ENCODE measurements at regions not wholly inside any gene's neighbourhood (a gene's known extent, or its start where the extent isn't known, plus 50 kb on each side); places are given as distances from the start of the nearest gene placed in this dataset.

DNA sequence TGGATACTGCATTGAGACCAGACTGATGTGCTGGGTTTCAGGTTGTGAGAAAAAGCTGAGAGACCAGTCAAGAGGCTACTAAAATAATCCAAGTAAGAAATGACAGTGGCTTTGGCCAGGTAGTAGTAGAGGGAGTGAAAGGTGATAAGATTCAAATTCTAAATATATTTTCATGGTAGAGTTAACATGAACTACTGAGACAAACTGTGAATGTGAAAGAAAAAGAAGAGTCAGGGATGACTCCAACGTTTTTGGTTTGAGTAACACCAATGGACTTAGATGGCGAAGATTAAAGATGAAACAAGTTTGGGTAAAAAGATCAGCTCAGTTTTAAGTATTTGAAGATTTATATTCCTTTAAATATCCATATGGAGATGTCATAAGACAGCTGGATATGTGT, 209.4 kb downstream of the ZEB2 start (continued):
- TF ChIP-seq, protein P1, sequence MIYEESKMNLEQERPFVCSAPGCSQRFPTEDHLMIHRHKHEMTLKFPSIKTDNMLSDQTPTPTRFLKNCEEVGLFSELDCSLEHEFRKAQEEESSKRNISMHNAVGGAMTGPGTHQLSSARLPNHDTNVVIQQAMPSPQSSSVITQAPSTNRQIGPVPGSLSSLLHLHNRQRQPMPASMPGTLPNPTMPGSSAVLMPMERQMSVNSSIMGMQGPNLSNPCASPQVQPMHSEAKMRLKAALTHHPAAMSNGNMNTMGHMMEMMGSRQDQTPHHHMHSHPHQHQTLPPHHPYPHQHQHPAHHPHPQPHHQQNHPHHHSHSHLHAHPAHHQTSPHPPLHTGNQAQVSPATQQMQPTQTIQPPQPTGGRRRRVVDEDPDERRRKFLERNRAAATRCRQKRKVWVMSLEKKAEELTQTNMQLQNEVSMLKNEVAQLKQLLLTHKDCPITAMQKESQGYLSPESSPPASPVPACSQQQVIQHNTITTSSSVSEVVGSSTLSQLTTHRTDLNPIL (CRISPR knock-in tag; IDR thresholded peaks at IDR 0.05; ENCODE audit: low read depth) = no peak

DNA sequence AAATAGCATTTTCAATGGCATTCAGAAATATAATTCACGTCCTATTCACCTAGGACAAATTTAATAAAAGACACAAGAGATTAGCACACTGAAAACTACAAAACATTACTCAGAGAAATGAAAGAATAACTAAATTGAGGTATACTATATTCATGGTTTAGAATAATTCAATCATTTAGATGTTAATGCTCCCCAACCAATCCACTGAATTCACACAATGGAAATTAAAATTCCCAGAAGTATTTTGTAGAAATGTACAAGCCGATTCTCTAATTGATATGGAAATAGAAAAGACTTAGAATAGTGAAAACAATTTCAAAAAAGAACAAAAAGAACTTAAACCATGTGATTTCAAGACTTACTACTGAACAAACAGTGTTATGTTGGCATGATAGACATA, 212.2 kb downstream of the ZEB2 start:
- no peak for ATAC-seq
- no peak for TF ChIP-seq ZNF8 (CRISPR knock-in tag; IDR thresholded peaks at IDR 0.05)
- no peak for TF ChIP-seq PPARA (CRISPR knock-in tag; IDR thresholded peaks at IDR 0.05; ENCODE audit: borderline replicate concordance)
- TF ChIP-seq TCF4 (CRISPR knock-in tag; IDR thresholded peaks at IDR 0.05; ENCODE audit: borderline replicate concordance) = no peak
- TF ChIP-seq, protein P2, sequence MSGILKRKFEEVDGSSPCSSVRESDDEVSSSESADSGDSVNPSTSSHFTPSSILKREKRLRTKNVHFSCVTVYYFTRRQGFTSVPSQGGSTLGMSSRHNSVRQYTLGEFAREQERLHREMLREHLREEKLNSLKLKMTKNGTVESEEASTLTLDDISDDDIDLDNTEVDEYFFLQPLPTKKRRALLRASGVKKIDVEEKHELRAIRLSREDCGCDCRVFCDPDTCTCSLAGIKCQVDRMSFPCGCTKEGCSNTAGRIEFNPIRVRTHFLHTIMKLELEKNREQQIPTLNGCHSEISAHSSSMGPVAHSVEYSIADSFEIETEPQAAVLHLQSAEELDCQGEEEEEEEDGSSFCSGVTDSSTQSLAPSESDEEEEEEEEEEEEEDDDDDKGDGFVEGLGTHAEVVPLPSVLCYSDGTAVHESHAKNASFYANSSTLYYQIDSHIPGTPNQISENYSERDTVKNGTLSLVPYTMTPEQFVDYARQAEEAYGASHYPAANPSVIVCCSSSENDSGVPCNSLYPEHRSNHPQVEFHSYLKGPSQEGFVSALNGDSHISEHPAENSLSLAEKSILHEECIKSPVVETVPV (CRISPR knock-in tag; IDR thresholded peaks at IDR 0.05) = no peak
- TF ChIP-seq ESRRG (CRISPR knock-in tag; IDR thresholded peaks at IDR 0.05) = no peak
- TF ChIP-seq ARNTL (CRISPR knock-in tag; IDR thresholded peaks at IDR 0.05; ENCODE audit: borderline replicate concordance, low read depth) = no peak
- TF ChIP-seq, protein P3, sequence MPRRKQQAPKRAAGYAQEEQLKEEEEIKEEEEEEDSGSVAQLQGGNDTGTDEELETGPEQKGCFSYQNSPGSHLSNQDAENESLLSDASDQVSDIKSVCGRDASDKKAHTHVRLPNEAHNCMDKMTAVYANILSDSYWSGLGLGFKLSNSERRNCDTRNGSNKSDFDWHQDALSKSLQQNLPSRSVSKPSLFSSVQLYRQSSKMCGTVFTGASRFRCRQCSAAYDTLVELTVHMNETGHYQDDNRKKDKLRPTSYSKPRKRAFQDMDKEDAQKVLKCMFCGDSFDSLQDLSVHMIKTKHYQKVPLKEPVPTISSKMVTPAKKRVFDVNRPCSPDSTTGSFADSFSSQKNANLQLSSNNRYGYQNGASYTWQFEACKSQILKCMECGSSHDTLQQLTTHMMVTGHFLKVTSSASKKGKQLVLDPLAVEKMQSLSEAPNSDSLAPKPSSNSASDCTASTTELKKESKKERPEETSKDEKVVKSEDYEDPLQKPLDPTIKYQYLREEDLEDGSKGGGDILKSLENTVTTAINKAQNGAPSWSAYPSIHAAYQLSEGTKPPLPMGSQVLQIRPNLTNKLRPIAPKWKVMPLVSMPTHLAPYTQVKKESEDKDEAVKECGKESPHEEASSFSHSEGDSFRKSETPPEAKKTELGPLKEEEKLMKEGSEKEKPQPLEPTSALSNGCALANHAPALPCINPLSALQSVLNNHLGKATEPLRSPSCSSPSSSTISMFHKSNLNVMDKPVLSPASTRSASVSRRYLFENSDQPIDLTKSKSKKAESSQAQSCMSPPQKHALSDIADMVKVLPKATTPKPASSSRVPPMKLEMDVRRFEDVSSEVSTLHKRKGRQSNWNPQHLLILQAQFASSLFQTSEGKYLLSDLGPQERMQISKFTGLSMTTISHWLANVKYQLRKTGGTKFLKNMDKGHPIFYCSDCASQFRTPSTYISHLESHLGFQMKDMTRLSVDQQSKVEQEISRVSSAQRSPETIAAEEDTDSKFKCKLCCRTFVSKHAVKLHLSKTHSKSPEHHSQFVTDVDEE (CRISPR knock-in tag; IDR thresholded peaks at IDR 0.05) = no peak
- TF ChIP-seq, protein P4, sequence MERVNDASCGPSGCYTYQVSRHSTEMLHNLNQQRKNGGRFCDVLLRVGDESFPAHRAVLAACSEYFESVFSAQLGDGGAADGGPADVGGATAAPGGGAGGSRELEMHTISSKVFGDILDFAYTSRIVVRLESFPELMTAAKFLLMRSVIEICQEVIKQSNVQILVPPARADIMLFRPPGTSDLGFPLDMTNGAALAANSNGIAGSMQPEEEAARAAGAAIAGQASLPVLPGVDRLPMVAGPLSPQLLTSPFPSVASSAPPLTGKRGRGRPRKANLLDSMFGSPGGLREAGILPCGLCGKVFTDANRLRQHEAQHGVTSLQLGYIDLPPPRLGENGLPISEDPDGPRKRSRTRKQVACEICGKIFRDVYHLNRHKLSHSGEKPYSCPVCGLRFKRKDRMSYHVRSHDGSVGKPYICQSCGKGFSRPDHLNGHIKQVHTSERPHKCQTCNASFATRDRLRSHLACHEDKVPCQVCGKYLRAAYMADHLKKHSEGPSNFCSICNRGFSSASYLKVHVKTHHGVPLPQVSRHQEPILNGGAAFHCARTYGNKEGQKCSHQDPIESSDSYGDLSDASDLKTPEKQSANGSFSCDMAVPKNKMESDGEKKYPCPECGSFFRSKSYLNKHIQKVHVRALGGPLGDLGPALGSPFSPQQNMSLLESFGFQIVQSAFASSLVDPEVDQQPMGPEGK (CRISPR knock-in tag; IDR thresholded peaks at IDR 0.05; ENCODE audit: borderline replicate concordance) = no peak

DNA sequence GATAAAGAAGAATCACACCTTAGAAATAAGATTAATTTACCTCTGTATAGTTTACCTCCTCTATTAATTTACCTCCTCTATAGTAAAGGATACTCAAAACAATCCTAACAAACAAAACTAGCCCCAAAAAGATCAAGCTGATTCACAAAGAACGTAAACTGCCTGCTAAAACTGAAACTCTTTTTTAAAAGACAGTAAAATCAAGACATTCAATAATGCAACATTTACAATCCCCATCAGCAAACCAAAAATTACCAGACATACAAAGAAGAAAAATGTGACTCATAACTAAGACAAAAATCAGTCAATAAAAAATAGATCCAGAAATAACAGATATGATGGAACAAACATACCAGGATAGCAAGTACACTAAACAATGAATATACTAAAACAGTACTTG, 215.7 kb downstream of the ZEB2 start:
- ATAC-seq = no peak

DNA sequence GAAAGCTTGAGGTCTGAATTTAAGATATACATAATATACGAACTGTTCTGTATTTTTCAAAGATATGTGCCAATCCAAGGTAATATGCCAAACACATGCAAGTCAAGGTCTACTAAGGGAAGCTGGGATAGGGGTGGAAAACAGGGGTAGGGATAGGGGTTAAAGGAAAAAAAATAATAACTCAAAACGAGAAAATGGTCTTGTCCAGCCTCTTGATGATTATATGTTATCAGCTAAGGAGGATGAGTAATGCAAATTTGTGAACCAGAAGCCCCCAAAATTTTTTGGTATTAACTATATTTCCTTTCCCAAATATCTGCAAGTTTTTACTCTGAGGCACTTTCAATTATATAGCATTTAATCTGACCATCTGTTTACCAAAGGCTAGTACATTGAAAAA, 219.3 kb downstream of the ZEB2 start:
- ATAC-seq = no peak
- no peak for TF ChIP-seq BACH2 (CRISPR knock-in tag; IDR thresholded peaks at IDR 0.05; ENCODE audit: borderline replicate concordance)
- no peak for TF ChIP-seq ZNF565 (CRISPR knock-in tag; conservative IDR thresholded peaks at IDR 0.05; ENCODE audit: low read depth)
- no peak for TF ChIP-seq ARNTL (CRISPR knock-in tag; IDR thresholded peaks at IDR 0.05; ENCODE audit: borderline replicate concordance, low read depth)
- TF ChIP-seq SNAI2 (CRISPR knock-in tag; IDR thresholded peaks at IDR 0.05) = no peak
- TF ChIP-seq TCF4 (CRISPR knock-in tag; IDR thresholded peaks at IDR 0.05; ENCODE audit: borderline replicate concordance) = no peak
- TF ChIP-seq ZNF70 (CRISPR knock-in tag; IDR thresholded peaks at IDR 0.05) = no peak
- no peak for TF ChIP-seq PPARA (CRISPR knock-in tag; IDR thresholded peaks at IDR 0.05; ENCODE audit: borderline replicate concordance)
- no peak for TF ChIP-seq RARB (CRISPR knock-in tag; IDR thresholded peaks at IDR 0.05)
- TF ChIP-seq, protein P3 (CRISPR knock-in tag; IDR thresholded peaks at IDR 0.05) = no peak
- TF ChIP-seq, protein P4 (CRISPR knock-in tag; IDR thresholded peaks at IDR 0.05; ENCODE audit: borderline replicate concordance) = no peak

More for the DNA sequence above, 215.7 kb downstream of the ZEB2 start:
- TF ChIP-seq TCF4 (CRISPR knock-in tag; IDR thresholded peaks at IDR 0.05; ENCODE audit: borderline replicate concordance) (no peak), ESRRG (CRISPR knock-in tag; IDR thresholded peaks at IDR 0.05) (no peak), GLIS3 (CRISPR knock-in tag; IDR thresholded peaks at IDR 0.05) (no peak)
